Endodermal cell (in vitro differentiated cells): ENCODE measurements at regions not wholly inside any gene's neighbourhood (a gene's known extent, or its start where the extent isn't known, plus 50 kb on each side); places are given as distances from the start of the nearest gene placed in this dataset.

Source experiments
- DNase-seq: peaks from one replicate; pipeline ENCODE4 v3.0.0-alpha.2; 2017
- H3K27ac ChIP-seq: 2 replicates; pipeline ENCODE4 v1.5.1; 2013; ENCODE audit warnings: mild to moderate bottlenecking, low read depth, low read length, moderate library complexity
- H3K27me3 ChIP-seq: 2 replicates; pipeline ENCODE4 v1.6.1; 2013; ENCODE audit warnings: mild to moderate bottlenecking, low read length, moderate library complexity; ENCODE audit not compliant: insufficient read depth, control insufficient read depth, poor library complexity, severe bottlenecking
- H3K36me3 ChIP-seq: 2 replicates; pipeline ENCODE4 v1.7.0; 2013; ENCODE audit warnings: mild to moderate bottlenecking, low read length, moderate library complexity; ENCODE audit not compliant: control insufficient read depth, insufficient read depth
- H3K4me1 ChIP-seq: one replicate; pipeline ENCODE4 v1.7.0; 2013; ENCODE audit warnings: low read length; ENCODE audit not compliant: control insufficient read depth, insufficient read depth
- H3K4me3 ChIP-seq: 2 replicates; pipeline ENCODE4 v1.5.1; 2013; ENCODE audit warnings: mild to moderate bottlenecking, low read length, moderate library complexity
- H3K9ac ChIP-seq: 2 replicates; pipeline ENCODE4 v1.6.1; 2013; ENCODE audit warnings: mild to moderate bottlenecking, low read length, moderate library complexity; ENCODE audit not compliant: poor library complexity, severe bottlenecking; ENCODE audit errors: extremely low read depth
- H3K9me3 ChIP-seq: 2 replicates; pipeline ENCODE4 v1.6.1; 2013; ENCODE audit warnings: mild to moderate bottlenecking, low read length, moderate library complexity; ENCODE audit not compliant: control insufficient read depth
- H3K27ac Mint-ChIP-seq: 2 replicates; pipeline ENCODE4 v1.8.0; 2020; ENCODE audit warnings: mixed read lengths
- H3K27me3 Mint-ChIP-seq: 2 replicates; pipeline ENCODE4 v1.8.0; 2021; ENCODE audit warnings: mild to moderate bottlenecking, mixed read lengths; ENCODE audit not compliant: insufficient read depth
- H3K36me3 Mint-ChIP-seq: 2 replicates; pipeline ENCODE4 v1.8.0; 2020; ENCODE audit warnings: low read depth, mixed read lengths
- H3K4me1 Mint-ChIP-seq: 2 replicates; pipeline ENCODE4 v1.8.0; 2020; ENCODE audit warnings: mixed read lengths
- H3K4me3 Mint-ChIP-seq: 2 replicates; pipeline ENCODE4 v1.8.0; 2020; ENCODE audit warnings: mild to moderate bottlenecking, moderate library complexity, mixed read lengths
- H3K9me3 Mint-ChIP-seq: 2 replicates; pipeline ENCODE4 v1.8.0; 2020; ENCODE audit warnings: mild to moderate bottlenecking, mixed read lengths
- WGBS, 2 experiments: methylation state at CpG; one replicate each; pipeline versions ENCODE4 v1.1.5 to v1.1.7; 2013; ENCODE audit warnings: missing lambda C conversion rate in 2 of 2, mixed read lengths in 1 of 2; ENCODE audit not compliant: insufficient coverage in 1 of 2, insufficient read length in 1 of 2; 5-methylcytosine and 5-hydroxymethylcytosine counted together
- TF ChIP-seq, protein P1 (sequence below): fragments of 200-600 bp; sonication (generic); conservative IDR thresholded peaks from 2 replicates; pipeline ENCODE4 v1.5.0; 2021; ENCODE audit warnings: antibody characterized with exemption, mild to moderate bottlenecking

DNA sequence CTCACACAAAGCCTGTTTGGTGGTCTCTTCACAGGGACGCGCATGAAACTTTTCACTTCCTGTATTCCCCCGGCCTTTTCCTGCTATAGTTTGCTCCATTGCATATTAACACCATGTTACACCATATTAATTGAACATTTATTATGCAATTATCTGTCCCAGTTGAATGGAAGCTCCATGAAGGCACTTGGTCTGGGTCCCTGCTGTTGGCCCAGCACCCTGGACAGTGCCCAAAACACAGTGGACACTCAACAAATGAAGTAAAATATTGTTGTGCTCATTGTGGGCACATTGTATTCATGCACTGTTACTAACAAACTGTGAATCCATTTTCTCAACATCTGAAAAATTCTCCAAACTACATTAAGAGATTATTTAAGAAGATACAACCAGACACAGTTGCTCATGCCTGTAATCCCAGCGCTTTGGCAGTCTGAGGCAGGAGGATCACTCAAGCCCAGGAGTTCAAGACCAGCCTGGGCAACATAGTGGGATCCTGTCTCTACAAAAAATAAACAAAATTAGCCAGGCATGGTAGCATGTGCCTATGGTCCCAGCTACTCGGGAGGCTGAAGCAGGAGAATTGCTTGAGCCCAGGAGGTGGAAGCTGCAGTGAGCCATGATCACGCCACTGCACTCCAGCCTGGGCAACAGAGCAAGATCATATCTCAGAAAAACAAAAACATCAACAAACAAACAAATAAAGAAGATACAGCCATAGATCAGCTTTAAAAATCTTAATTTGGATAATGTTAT is 292.7 kb upstream of the TENM3 start:
- no peaks in the 10 kb centered on the region for H3K9me3 Mint-ChIP-seq
- no peaks in the 10 kb centered on the region for H3K27me3 Mint-ChIP-seq
- H3K4me1 ChIP-seq, result no peaks in the 10 kb centered on the region
- H3K4me3 ChIP-seq, result no peak overlapping the region
- H3K36me3 ChIP-seq, result no peaks in the 10 kb centered on the region
- no peak overlapping the region for H3K9ac ChIP-seq
- no peak overlapping the region for H3K27ac ChIP-seq
- 67 to 69% methylated on average over 5 to 6 of the region's 6 CpGs for WGBS, 2 experiments
- peaks cover 2% of the 10 kb centered on the region for H3K4me1 Mint-ChIP-seq
- no peak overlapping the region for H3K4me3 Mint-ChIP-seq
- peak; percentile 66 for DNase-seq
- TF ChIP-seq, protein P1, sequence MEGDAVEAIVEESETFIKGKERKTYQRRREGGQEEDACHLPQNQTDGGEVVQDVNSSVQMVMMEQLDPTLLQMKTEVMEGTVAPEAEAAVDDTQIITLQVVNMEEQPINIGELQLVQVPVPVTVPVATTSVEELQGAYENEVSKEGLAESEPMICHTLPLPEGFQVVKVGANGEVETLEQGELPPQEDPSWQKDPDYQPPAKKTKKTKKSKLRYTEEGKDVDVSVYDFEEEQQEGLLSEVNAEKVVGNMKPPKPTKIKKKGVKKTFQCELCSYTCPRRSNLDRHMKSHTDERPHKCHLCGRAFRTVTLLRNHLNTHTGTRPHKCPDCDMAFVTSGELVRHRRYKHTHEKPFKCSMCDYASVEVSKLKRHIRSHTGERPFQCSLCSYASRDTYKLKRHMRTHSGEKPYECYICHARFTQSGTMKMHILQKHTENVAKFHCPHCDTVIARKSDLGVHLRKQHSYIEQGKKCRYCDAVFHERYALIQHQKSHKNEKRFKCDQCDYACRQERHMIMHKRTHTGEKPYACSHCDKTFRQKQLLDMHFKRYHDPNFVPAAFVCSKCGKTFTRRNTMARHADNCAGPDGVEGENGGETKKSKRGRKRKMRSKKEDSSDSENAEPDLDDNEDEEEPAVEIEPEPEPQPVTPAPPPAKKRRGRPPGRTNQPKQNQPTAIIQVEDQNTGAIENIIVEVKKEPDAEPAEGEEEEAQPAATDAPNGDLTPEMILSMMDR, result no peak
- no peaks in the 10 kb centered on the region for H3K36me3 Mint-ChIP-seq
- no peaks in the 10 kb centered on the region for H3K27me3 ChIP-seq
- no peak overlapping the region for H3K27ac Mint-ChIP-seq
- H3K9me3 ChIP-seq, result no peaks in the 10 kb centered on the region

GRCh38 chr4:181951265-181951664 is 291.9 kb upstream of the TENM3 start:
- H3K27me3 Mint-ChIP-seq, result no peaks in the 10 kb centered on the region
- no peaks in the 10 kb centered on the region for H3K36me3 Mint-ChIP-seq
- Histone ChIP-seq H3K9ac (no peak overlapping the region), H3K9me3 (no peaks in the 10 kb centered on the region), H3K4me1 (no peaks in the 10 kb centered on the region), H3K36me3 (no peaks in the 10 kb centered on the region), H3K27ac (no peak overlapping the region), H3K4me3 (no peak overlapping the region), H3K27me3 (no peaks in the 10 kb centered on the region)
- no peaks in the 10 kb centered on the region for H3K9me3 Mint-ChIP-seq
- TF ChIP-seq, protein P1, result no peak
- DNase-seq, result no peak
- WGBS, 2 experiments, result 95 to 100% methylated on average over 3 of the region's 3 CpGs
- H3K4me3 Mint-ChIP-seq, result no peak overlapping the region
- no peak overlapping the region for H3K27ac Mint-ChIP-seq
- H3K4me1 Mint-ChIP-seq, result peaks cover 2% of the 10 kb centered on the region

GRCh38 chr4:181952478-181952877 is 290.7 kb upstream of the TENM3 start:
- H3K9me3 Mint-ChIP-seq, result no peaks in the 10 kb centered on the region
- H3K4me1 Mint-ChIP-seq, result peaks cover 2% of the 10 kb centered on the region
- no peak overlapping the region for H3K4me3 ChIP-seq
- no peaks in the 10 kb centered on the region for H3K9me3 ChIP-seq
- DNase-seq, result no peak
- no peaks in the 10 kb centered on the region for H3K27me3 Mint-ChIP-seq
- H3K36me3 ChIP-seq, result no peaks in the 10 kb centered on the region
- no peak overlapping the region for H3K27ac Mint-ChIP-seq
- TF ChIP-seq, protein P1, result no peak
- 86 to 88% methylated on average over 6 to 7 of the region's 7 CpGs for WGBS, 2 experiments
- no peaks in the 10 kb centered on the region for H3K36me3 Mint-ChIP-seq
- peak overlapping the region; percentile 16 for H3K27ac ChIP-seq
- no peaks in the 10 kb centered on the region for H3K4me1 ChIP-seq
- H3K9ac ChIP-seq, result no peak overlapping the region
- no peak overlapping the region for H3K4me3 Mint-ChIP-seq
- no peaks in the 10 kb centered on the region for H3K27me3 ChIP-seq
